Neural cell (in vitro differentiated cells): ENCODE measurements at regions not wholly inside any gene's neighbourhood (a gene's known extent, or its start where the extent isn't known, plus 50 kb on each side); places are given as distances from the start of the nearest gene placed in this dataset.

Experiments used
- H2AFZ ChIP-seq: fragments of 200-600, 300-800 bp; sonication (generic), shearing (Covaris generic); 2 replicates; pipeline ENCODE4 v1.6.0; 2014; ENCODE audit warnings: low read depth, mild to moderate bottlenecking, antibody characterized with exemption, low read length, moderate library complexity
- H3F3A ChIP-seq: fragments of 200-600 bp; shearing (Covaris generic); 2 replicates; pipeline ENCODE4 v1.6.1; 2016; ENCODE audit warnings: mild to moderate bottlenecking, moderate library complexity, mixed read lengths, antibody characterized with exemption, low read length; ENCODE audit not compliant: insufficient read depth, poor library complexity, severe bottlenecking
- H3K27ac ChIP-seq: fragments of 200-600, 300-800 bp; sonication (generic), shearing (Covaris generic); 2 replicates; pipeline ENCODE4 v1.5.1; 2014; ENCODE audit warnings: mild to moderate bottlenecking, low read length, moderate library complexity
- H3K27me3 ChIP-seq: fragments of 300-800, 200-600 bp; sonication (generic), shearing (Covaris generic); 2 replicates; pipeline ENCODE4 v1.6.0; 2014; ENCODE audit warnings: mild to moderate bottlenecking, low read depth, low read length, moderate library complexity; ENCODE audit not compliant: insufficient read depth
- H3K36me3 ChIP-seq: fragments of 300-800, 200-600 bp; sonication (generic), shearing (Covaris generic); 2 replicates; pipeline ENCODE4 v1.5.1; 2014; ENCODE audit warnings: mild to moderate bottlenecking, antibody characterized with exemption, low read length, moderate library complexity; ENCODE audit not compliant: insufficient read depth
- H3K4me2 ChIP-seq: fragments of 300-800, 200-600 bp; sonication (generic), shearing (Covaris generic); 2 replicates; pipeline ENCODE4 v1.6.0; 2014; ENCODE audit warnings: mild to moderate bottlenecking, low read length
- H3K4me3 ChIP-seq: fragments of 300-800, 200-600 bp; sonication (generic), shearing (Covaris generic); 2 replicates; pipeline ENCODE4 v1.5.1; 2014; ENCODE audit warnings: mild to moderate bottlenecking, low read length, moderate library complexity
- H3K79me2 ChIP-seq: fragments of 200-600 bp; shearing (Covaris generic); replicated peaks from 2 replicates; pipeline ENCODE4 v1.6.0; 2014; ENCODE audit warnings: mild to moderate bottlenecking, low read length, moderate library complexity; ENCODE audit not compliant: insufficient read depth
- H3K9ac ChIP-seq: fragments of 300-800, 200-600 bp; sonication (generic), shearing (Covaris generic); 2 replicates; pipeline ENCODE4 v1.6.1; 2016; ENCODE audit warnings: mild to moderate bottlenecking, low read length, mixed read lengths
- H3K9me2 ChIP-seq: fragments of 200-600 bp; shearing (Covaris generic); 2 replicates; pipeline ENCODE4 v1.6.1; 2016; ENCODE audit warnings: mild to moderate bottlenecking, low read length, mixed read lengths; ENCODE audit not compliant: insufficient read depth
- H3K9me3 ChIP-seq: fragments of 200-600, 300-800 bp; sonication (generic), shearing (Covaris generic); 2 replicates; pipeline ENCODE4 v1.6.1; 2016; ENCODE audit warnings: mild to moderate bottlenecking, mixed run types, low read length, moderate library complexity, mixed read lengths
- H4K20me1 ChIP-seq: fragments of 200-600 bp; shearing (Covaris generic); 2 replicates; pipeline ENCODE4 v1.6.1; 2016; ENCODE audit warnings: mild to moderate bottlenecking, mixed run types; ENCODE audit not compliant: insufficient read depth
- EP300 ChIP-seq: fragments of 450-650 bp; conservative IDR thresholded peaks from 2 replicates; pipeline ENCODE4 v1.6.1; 2014; ENCODE audit warnings: antibody characterized with exemption, mild to moderate bottlenecking, moderate library complexity; ENCODE audit not compliant: poor library complexity, severe bottlenecking
- EZH2 ChIP-seq: fragments of 200-600, 300-800 bp; shearing (Covaris generic), sonication (generic); IDR thresholded peaks from 2 replicates; pipeline ENCODE4 v1.6.1; 2014; ENCODE audit warnings: antibody characterized with exemption, low read length, borderline replicate concordance, mild to moderate bottlenecking; ENCODE audit not compliant: insufficient read depth, poor library complexity, severe bottlenecking
- MXI1 ChIP-seq: fragments of 450-650 bp; conservative IDR thresholded peaks from 2 replicates; pipeline ENCODE4 v1.6.1; 2014; ENCODE audit warnings: antibody characterized with exemption, mild to moderate bottlenecking; ENCODE audit not compliant: poor library complexity, severe bottlenecking
- POLR2AphosphoS5 ChIP-seq: IDR thresholded peaks from 2 replicates; pipeline ENCODE4 v1.6.1; 2012
- RAD21 ChIP-seq: fragments of 450-650 bp; conservative IDR thresholded peaks from 2 replicates; pipeline ENCODE4 v1.6.1; 2014; ENCODE audit warnings: antibody characterized with exemption, mild to moderate bottlenecking, moderate library complexity
- SMC3 ChIP-seq: fragments of 450-650 bp; conservative IDR thresholded peaks from 2 replicates; pipeline ENCODE4 v1.6.1; 2014; ENCODE audit warnings: antibody characterized with exemption, mild to moderate bottlenecking, moderate library complexity; ENCODE audit not compliant: poor library complexity
- TAF1 ChIP-seq: IDR thresholded peaks from 2 replicates; pipeline ENCODE4 v1.6.1; 2012; ENCODE audit warnings: low read depth
- TF ChIP-seq, protein P1 (sequence below): IDR thresholded peaks from 2 replicates; pipeline ENCODE4 v1.6.1; 2012; ENCODE audit warnings: borderline replicate concordance
- TF ChIP-seq, protein P2 (sequence below): fragments of 450-650 bp; IDR thresholded peaks from 2 replicates; pipeline ENCODE4 v1.5.1; 2014; ENCODE audit warnings: antibody characterized with exemption, mild to moderate bottlenecking, moderate library complexity; ENCODE audit not compliant: poor library complexity, severe bottlenecking

DNA sequence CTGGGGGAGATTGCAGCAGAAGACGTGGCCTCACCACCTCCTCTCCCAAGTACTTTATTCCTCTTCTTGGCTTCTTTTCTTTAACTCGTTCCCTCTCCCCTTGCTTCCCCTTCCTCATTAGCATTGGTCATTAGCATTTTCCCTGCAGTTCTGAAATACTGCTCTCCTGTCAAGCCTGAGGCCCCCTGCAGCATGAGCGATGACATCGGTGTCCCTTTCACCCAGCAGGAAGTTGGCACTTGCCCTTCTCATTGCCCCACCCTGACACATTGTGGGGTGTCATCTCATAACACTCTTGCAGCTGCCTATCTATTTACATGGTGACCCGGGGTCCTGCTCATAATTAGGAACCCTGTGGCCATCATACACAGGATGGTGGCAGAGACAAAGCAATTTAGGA is 167.1 kb downstream of the ARRDC4 start:
- Histone ChIP-seq H3K79me2 (no peaks in the 10 kb centered on the region), H3K4me3 (no peak overlapping the region), H3F3A (no peaks in the 10 kb centered on the region), H3K9me2 (no peaks in the 10 kb centered on the region), H2AFZ (no peak overlapping the region), H3K9me3 (no peaks in the 10 kb centered on the region), H3K4me2 (no peak overlapping the region), H3K9ac (no peak overlapping the region), H4K20me1 (no peaks in the 10 kb centered on the region), H3K27me3 (no peaks in the 10 kb centered on the region), H3K36me3 (no peaks in the 10 kb centered on the region), H3K27ac (no peak overlapping the region)
- TF ChIP-seq TAF1, result no peak
- TF ChIP-seq RAD21, result no peak
- TF ChIP-seq EP300, result no peak

DNA sequence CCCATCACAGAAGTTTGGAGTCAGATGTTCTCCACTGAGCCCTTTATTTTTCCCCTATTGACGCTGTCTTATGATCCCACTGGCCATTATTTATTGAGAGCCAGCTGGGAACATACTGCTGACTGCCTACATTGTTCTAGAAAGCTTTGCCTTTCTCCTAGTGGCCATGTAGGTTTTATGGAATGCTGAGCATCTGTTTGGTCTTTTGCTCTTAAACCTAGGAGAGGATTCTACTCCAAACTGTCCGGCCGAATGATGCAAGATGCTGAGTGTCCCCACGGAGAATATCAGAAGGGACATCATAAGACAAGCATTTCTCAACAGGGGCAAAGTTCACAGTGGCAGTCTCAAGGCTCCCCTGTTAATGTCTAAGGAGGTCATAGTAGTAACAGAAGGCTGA is 171.4 kb downstream of the ARRDC4 start:
- Histone ChIP-seq H3F3A (no peaks in the 10 kb centered on the region), H3K9ac (no peak overlapping the region), H3K27me3 (no peaks in the 10 kb centered on the region), H3K4me2 (no peak overlapping the region), H3K9me3 (no peaks in the 10 kb centered on the region), H4K20me1 (no peaks in the 10 kb centered on the region), H3K36me3 (no peaks in the 10 kb centered on the region), H3K9me2 (no peaks in the 10 kb centered on the region), H3K27ac (no peak overlapping the region), H3K79me2 (no peaks in the 10 kb centered on the region), H2AFZ (no peak overlapping the region), H3K4me3 (no peak overlapping the region)
- TF ChIP-seq, protein P1, sequence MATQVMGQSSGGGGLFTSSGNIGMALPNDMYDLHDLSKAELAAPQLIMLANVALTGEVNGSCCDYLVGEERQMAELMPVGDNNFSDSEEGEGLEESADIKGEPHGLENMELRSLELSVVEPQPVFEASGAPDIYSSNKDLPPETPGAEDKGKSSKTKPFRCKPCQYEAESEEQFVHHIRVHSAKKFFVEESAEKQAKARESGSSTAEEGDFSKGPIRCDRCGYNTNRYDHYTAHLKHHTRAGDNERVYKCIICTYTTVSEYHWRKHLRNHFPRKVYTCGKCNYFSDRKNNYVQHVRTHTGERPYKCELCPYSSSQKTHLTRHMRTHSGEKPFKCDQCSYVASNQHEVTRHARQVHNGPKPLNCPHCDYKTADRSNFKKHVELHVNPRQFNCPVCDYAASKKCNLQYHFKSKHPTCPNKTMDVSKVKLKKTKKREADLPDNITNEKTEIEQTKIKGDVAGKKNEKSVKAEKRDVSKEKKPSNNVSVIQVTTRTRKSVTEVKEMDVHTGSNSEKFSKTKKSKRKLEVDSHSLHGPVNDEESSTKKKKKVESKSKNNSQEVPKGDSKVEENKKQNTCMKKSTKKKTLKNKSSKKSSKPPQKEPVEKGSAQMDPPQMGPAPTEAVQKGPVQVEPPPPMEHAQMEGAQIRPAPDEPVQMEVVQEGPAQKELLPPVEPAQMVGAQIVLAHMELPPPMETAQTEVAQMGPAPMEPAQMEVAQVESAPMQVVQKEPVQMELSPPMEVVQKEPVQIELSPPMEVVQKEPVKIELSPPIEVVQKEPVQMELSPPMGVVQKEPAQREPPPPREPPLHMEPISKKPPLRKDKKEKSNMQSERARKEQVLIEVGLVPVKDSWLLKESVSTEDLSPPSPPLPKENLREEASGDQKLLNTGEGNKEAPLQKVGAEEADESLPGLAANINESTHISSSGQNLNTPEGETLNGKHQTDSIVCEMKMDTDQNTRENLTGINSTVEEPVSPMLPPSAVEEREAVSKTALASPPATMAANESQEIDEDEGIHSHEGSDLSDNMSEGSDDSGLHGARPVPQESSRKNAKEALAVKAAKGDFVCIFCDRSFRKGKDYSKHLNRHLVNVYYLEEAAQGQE, result no peak
- TF ChIP-seq RAD21 (no peak), TAF1 (no peak), EP300 (no peak), MXI1 (no peak), EZH2 (no peak), POLR2AphosphoS5 (no peak), SMC3 (no peak)
- TF ChIP-seq, protein P2, sequence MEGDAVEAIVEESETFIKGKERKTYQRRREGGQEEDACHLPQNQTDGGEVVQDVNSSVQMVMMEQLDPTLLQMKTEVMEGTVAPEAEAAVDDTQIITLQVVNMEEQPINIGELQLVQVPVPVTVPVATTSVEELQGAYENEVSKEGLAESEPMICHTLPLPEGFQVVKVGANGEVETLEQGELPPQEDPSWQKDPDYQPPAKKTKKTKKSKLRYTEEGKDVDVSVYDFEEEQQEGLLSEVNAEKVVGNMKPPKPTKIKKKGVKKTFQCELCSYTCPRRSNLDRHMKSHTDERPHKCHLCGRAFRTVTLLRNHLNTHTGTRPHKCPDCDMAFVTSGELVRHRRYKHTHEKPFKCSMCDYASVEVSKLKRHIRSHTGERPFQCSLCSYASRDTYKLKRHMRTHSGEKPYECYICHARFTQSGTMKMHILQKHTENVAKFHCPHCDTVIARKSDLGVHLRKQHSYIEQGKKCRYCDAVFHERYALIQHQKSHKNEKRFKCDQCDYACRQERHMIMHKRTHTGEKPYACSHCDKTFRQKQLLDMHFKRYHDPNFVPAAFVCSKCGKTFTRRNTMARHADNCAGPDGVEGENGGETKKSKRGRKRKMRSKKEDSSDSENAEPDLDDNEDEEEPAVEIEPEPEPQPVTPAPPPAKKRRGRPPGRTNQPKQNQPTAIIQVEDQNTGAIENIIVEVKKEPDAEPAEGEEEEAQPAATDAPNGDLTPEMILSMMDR, result no peak

DNA sequence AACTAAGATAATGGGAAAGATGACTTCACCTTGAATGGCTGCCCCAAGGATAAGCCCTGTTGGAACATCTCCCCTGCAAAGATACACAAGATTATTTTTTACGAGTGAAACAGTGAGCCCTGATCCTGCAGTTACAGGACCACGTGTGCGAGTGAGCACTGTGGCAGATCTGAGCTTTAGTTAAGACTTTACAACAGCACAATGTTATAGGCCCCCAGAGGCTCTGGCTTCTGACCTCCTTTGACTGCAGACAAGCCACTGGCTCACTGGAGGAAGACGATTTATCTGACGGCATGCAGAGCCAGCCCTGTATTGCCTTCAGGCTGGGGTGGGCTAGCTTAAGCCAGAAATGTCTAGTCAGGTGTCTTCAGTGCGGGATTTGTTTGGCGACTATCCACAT is 174.4 kb downstream of the ARRDC4 start:
- Histone ChIP-seq H3K36me3 (no peaks in the 10 kb centered on the region), H3K9me2 (no peaks in the 10 kb centered on the region), H3K27ac (no peak overlapping the region), H2AFZ (no peak overlapping the region), H3K9ac (no peak overlapping the region), H3K9me3 (no peaks in the 10 kb centered on the region), H4K20me1 (no peaks in the 10 kb centered on the region), H3K4me3 (no peak overlapping the region), H3K27me3 (no peaks in the 10 kb centered on the region), H3K79me2 (no peaks in the 10 kb centered on the region), H3K4me2 (no peak overlapping the region), H3F3A (no peaks in the 10 kb centered on the region)
- no peak for TF ChIP-seq EZH2
- TF ChIP-seq SMC3, result no peak
- no peak for TF ChIP-seq EP300
- TF ChIP-seq, protein P2, result no peak
- no peak for TF ChIP-seq POLR2AphosphoS5
- TF ChIP-seq TAF1, result no peak
- no peak for TF ChIP-seq MXI1
- TF ChIP-seq, protein P1, result no peak
- no peak for TF ChIP-seq RAD21
